ENCODE measurements at regions not wholly inside any gene's neighbourhood (a gene's known extent, or its start where the extent isn't known, plus 50 kb on each side); places are given as distances from the start of the nearest gene placed in this dataset.

GRCh38 chr14:56002342-56002741, 115.9 kb upstream of the PELI2 start:
- intact Hi-C loops (cut with DNase I), result no loop called here
- ATAC-seq, result no peak
- TF ChIP-seq CTCF (IDR thresholded peaks at IDR 0.05), result no peak
- Histone ChIP-seq H3K27me3 (peaks cover 0 to 5% (median 0%) of the 10 kb centered on the region in 7 donors), H3K4me1 (peaks cover 0 to 18% (median 0%) of the 10 kb centered on the region in 9 donors), H3K9me3 (no peaks in the 10 kb centered on the region), H3K27ac (no peak overlapping the region), H3K4me3 (no peak overlapping the region), H3K36me3 (no peaks in the 10 kb centered on the region)
- DNase-seq, result no peak
- WGBS, 2 donors, result 88 to 93% methylated on average over 7 of the region's 7 CpGs

GRCh38 chr14:56002876-56003625, 115.2 kb upstream of the PELI2 start:
- H3K4me3 ChIP-seq, result no peak overlapping the region
- H3K27me3 ChIP-seq, result peaks cover 0 to 5% (median 0%) of the 10 kb centered on the region in 7 donors
- DNase-seq (no peak), ATAC-seq (no peak)
- H3K9me3 ChIP-seq, result peaks cover 0 to 7% (median 0%) of the 10 kb centered on the region in 11 donors
- TF ChIP-seq CTCF (IDR thresholded peaks at IDR 0.05), result no peak
- WGBS, 2 donors, result 81 to 88% methylated on average over 11 of the region's 11 CpGs
- H3K36me3 ChIP-seq, result no peaks in the 10 kb centered on the region
- intact Hi-C loops (cut with DNase I), result no loop called here
- no peak overlapping the region for H3K27ac ChIP-seq
- H3K4me1 ChIP-seq, result peaks cover 0 to 18% (median 0%) of the 10 kb centered on the region in 9 donors

GRCh38 chr14:56004323-56004722, 113.9 kb upstream of the PELI2 start:
- peak in 2 of 8 donors; percentile 41 to 42 for ATAC-seq
- H3K4me3 ChIP-seq, result peak overlapping the region in 2 of 10 donors; percentile 32 to 39

GRCh38 chr14:56004786-56005185, 113.4 kb upstream of the PELI2 start:
- peaks cover 0 to 5% (median 0%) of the 10 kb centered on the region in 7 donors for H3K27me3 ChIP-seq
- ATAC-seq (peak; percentile 67 to 87 (median 82)), DNase-seq (peak in 1 of 2 donors; percentile 24)
- H3K4me3 ChIP-seq, result peak overlapping the region in 7 of 10 donors; percentile 1 to 39 (median 32)
- TF ChIP-seq CTCF (IDR thresholded peaks at IDR 0.05), result no peak
- WGBS, 2 donors, result 11 to 15% methylated on average over 14 of the region's 14 CpGs
- no peaks in the 10 kb centered on the region for H3K36me3 ChIP-seq
- peaks cover 0 to 18% (median 0%) of the 10 kb centered on the region in 9 donors for H3K4me1 ChIP-seq
- H3K9me3 ChIP-seq, result peaks cover 0 to 18% (median 0%) of the 10 kb centered on the region in 11 donors
- intact Hi-C loops (cut with DNase I), result no loop called here
- peak overlapping the region in 8 of 10 donors; percentile 11 to 75 (median 59) for H3K27ac ChIP-seq

More at GRCh38 chr14:56004323-56004722, 113.9 kb upstream of the PELI2 start:
- no peak for DNase-seq
- TF ChIP-seq CTCF (IDR thresholded peaks at IDR 0.05), result no peak
- Histone ChIP-seq H3K9me3 (peaks cover 0 to 18% (median 0%) of the 10 kb centered on the region in 11 donors), H3K36me3 (no peaks in the 10 kb centered on the region), H3K27me3 (peaks cover 0 to 5% (median 0%) of the 10 kb centered on the region in 7 donors), H3K4me1 (peaks cover 0 to 18% (median 0%) of the 10 kb centered on the region in 9 donors), H3K27ac (peak overlapping the region in 3 of 10 donors; percentile 32 to 75 (median 68))
- WGBS, 2 donors, result 39 to 63% methylated on average over 3 of the region's 3 CpGs
- intact Hi-C loops (cut with DNase I), result no loop called here
